ENCODE measurements at regions not wholly inside any gene's neighbourhood (a gene's known extent, or its start where the extent isn't known, plus 50 kb on each side); places are given as distances from the start of the nearest gene placed in this dataset.

DNA sequence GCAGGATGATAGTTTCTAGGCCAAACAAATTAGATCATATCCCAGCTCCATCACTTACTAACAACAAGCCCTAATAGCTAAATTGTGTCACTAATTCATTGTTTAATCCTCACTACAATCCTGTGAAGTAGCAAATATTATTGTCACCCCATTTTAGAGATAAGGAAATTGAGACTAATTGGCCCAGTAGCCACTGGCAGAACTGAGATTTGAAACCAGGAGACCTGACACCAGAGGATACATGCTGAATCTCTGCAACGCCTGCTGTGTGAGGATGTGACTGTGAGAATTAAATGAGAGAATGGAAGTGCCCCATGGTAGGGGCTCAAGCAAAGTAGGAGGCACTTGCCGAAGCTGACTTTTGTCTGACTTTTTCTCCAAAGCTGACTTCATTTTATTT, 124.3 kb upstream of the CITED2 start:
- Histone ChIP-seq H3K79me2 (no peaks in the 10 kb centered on the region), H3K27ac (no peak overlapping the region), H3K36me3 (replicated peaks; ENCODE audit: insufficient read depth, low read depth) (no peaks in the 10 kb centered on the region), H3K27me3 (no peaks in the 10 kb centered on the region), H3K9me3 (ENCODE audit: low read depth) (no peaks in the 10 kb centered on the region), H3K4me3 (no peak overlapping the region), H3K4me1 (ENCODE audit: insufficient read depth) (no peaks in the 10 kb centered on the region), H2AFZ (no peak overlapping the region), H3K4me2 (no peak overlapping the region), H4K20me1 (ENCODE audit: insufficient read depth, poor library complexity, severe bottlenecking) (no peaks in the 10 kb centered on the region), H3K9me2 (replicated peaks; ENCODE audit: insufficient read depth) (no peaks in the 10 kb centered on the region)
- no peak for DNase-seq (ENCODE audit: low spot score)
- 74% methylated on average over 2 of the region's 2 CpGs for WGBS (ENCODE audit: low lambda C conversion rate, missing lambda C conversion rate)
- TF ChIP-seq CTCF (IDR thresholded peaks at IDR 0.05; ENCODE audit: poor library complexity) (no peak), EZH2 (IDR thresholded peaks at IDR 0.05; ENCODE audit: borderline replicate concordance) (no peak), EZH2phosphoT487 (IDR thresholded peaks at IDR 0.05; ENCODE audit: low read depth, severe bottlenecking, unreplicated experiment) (no peak)

DNA sequence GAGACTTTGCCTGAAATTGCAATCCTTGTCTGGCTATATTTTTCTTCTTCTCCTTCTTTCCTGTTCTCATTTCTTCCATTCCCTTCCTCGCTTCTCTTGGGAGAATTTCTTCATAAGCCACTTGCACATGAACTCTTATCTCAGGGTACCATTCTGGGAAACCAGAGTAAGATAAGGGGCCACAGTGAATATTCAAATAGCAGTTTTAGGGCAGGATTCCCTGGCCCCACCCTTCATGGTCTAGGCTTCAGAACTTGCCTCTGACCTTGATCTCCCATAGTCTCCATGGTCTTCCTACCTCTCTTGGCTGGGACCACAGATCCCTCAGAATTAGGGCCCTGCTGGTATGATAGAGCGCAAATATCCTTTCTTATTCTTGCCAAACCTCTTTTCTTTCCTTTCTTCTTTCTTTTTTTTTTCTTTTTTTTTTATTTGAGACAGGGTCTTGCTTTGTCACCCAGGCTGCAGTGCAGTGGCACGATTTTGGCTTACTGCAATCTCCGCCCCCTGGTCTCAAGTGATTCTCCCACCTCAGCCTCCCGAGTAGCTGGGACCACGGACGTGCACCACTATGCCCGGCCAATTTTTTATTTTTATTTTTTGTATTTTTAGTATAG, 123.0 kb upstream of the CITED2 start:
- Histone ChIP-seq H3K9me3 (ENCODE audit: low read depth) (no peaks in the 10 kb centered on the region), H3K4me1 (ENCODE audit: insufficient read depth) (no peaks in the 10 kb centered on the region), H2AFZ (no peak overlapping the region), H3K79me2 (no peaks in the 10 kb centered on the region), H3K27ac (no peak overlapping the region), H3K4me3 (no peak overlapping the region), H3K4me2 (no peak overlapping the region), H3K27me3 (no peaks in the 10 kb centered on the region), H3K9me2 (replicated peaks; ENCODE audit: insufficient read depth) (no peaks in the 10 kb centered on the region), H3K36me3 (replicated peaks; ENCODE audit: insufficient read depth, low read depth) (no peaks in the 10 kb centered on the region), H4K20me1 (ENCODE audit: insufficient read depth, poor library complexity, severe bottlenecking) (no peaks in the 10 kb centered on the region)
- no peak for DNase-seq (ENCODE audit: low spot score)
- 93% methylated on average over 8 of the region's 8 CpGs for WGBS (ENCODE audit: low lambda C conversion rate, missing lambda C conversion rate)
- TF ChIP-seq EZH2phosphoT487 (IDR thresholded peaks at IDR 0.05; ENCODE audit: low read depth, severe bottlenecking, unreplicated experiment): no peak
- no peak for TF ChIP-seq CTCF (IDR thresholded peaks at IDR 0.05; ENCODE audit: poor library complexity)
- TF ChIP-seq EZH2 (IDR thresholded peaks at IDR 0.05; ENCODE audit: borderline replicate concordance): no peak

DNA sequence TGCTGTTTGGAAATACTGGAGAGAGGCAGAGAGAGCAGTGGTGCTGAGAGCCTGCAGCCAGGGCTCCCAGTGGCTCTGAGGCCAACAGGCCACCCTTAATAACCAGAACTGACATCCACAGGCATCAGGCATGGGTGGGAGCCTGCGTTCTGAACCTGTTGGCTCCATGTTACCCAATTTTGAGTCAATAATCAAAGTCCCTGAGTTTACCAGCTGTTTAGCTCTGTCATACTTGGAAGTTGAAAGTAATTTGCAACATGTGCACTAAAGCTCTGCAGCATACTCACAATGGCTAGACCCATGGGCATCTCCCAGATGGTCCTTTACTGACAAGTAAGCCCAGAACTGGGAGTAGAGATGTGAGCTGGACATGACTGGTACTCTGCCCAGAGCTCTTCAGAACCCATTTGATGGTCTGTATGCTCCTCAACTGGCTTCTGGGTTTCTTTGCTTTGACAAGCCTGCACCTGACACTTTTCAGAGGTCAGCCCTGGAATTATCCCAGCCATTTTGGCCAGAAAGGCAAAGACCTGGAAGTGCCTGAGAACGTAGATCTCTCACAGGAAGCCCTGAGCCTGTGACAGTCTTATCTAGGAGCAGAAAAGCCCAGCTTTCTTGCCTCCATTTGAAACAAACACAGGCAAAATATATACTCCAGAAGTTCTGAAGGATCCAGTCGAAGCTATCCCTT, 122.4 kb upstream of the CITED2 start:
- H3K27ac ChIP-seq: no peak overlapping the region
- WGBS (ENCODE audit: low lambda C conversion rate, missing lambda C conversion rate): 76% methylated on average over 3 of the region's 3 CpGs
- no peaks in the 10 kb centered on the region for H3K9me3 ChIP-seq (ENCODE audit: low read depth)

More for the DNA sequence above, 122.4 kb upstream of the CITED2 start:
- Histone ChIP-seq H3K36me3 (replicated peaks; ENCODE audit: insufficient read depth, low read depth) (no peaks in the 10 kb centered on the region), H3K4me3 (no peak overlapping the region), H3K27me3 (no peaks in the 10 kb centered on the region), H3K9me2 (replicated peaks; ENCODE audit: insufficient read depth) (no peaks in the 10 kb centered on the region), H2AFZ (no peak overlapping the region), H4K20me1 (ENCODE audit: insufficient read depth, poor library complexity, severe bottlenecking) (no peaks in the 10 kb centered on the region), H3K4me2 (no peak overlapping the region), H3K4me1 (ENCODE audit: insufficient read depth) (no peaks in the 10 kb centered on the region), H3K79me2 (no peaks in the 10 kb centered on the region)
- TF ChIP-seq EZH2phosphoT487 (IDR thresholded peaks at IDR 0.05; ENCODE audit: low read depth, severe bottlenecking, unreplicated experiment) (no peak), EZH2 (IDR thresholded peaks at IDR 0.05; ENCODE audit: borderline replicate concordance) (no peak), CTCF (IDR thresholded peaks at IDR 0.05; ENCODE audit: poor library complexity) (no peak)
- DNase-seq (ENCODE audit: low spot score): no peak

Measured in hepatocyte (in vitro differentiated cells).